K562 (cell line): ENCODE measurements at regions not wholly inside any gene's neighbourhood (a gene's known extent, or its start where the extent isn't known, plus 50 kb on each side); places are given as distances from the start of the nearest gene placed in this dataset.

Experiments
- ATAC-seq: fragments of 200-7000 bp; cut with Tn5 transposase; 3 replicates; pipeline ENCODE4 v1.9.1; 2020; ENCODE audit warnings: moderate library complexity
- BruUV-seq: library from RNA; stranded (reverse); fragments of 400-500 nt; replicated peaks from 2 replicates; lab custom pipeline; 2021; lab: Mats Ljungman, UMichigan
- CTCF ChIA-PET: fragments of 300-600 bp; formaldehyde crosslinking; extraction: SDS; loops from one replicate; lab custom pipeline; 2021; ENCODE audit warnings: low intra/inter-chr PET ratio; lab: Yijun Ruan, JAX
- POLR2A ChIA-PET: fragments of 300-600, 350-650 bp; sonication (Branson Sonifier 250); formaldehyde crosslinking; extraction: SDS; loops from one replicate; lab custom pipeline; 2021; ENCODE audit warnings: antibody characterized with exemption, inconsistent platforms; lab: Yijun Ruan, JAX
- DNase-seq, 4 experiments: peaks; one replicate each; pipeline versions ENCODE4 v3.0.0 to v3.0.0-alpha.2; 2011 to 2018; ENCODE audit warnings: low spot score in 3 of 4, mixed read lengths in 3 of 4; ENCODE audit errors: extremely low read depth in 1 of 4
- FAIRE-seq: peaks from 2 replicates; lab custom pipeline; 2011; peaks lifted over from hg19 to GRCh38; lab: Jason Lieb, UNC
- H2AFZ ChIP-seq: 2 replicates; pipeline ENCODE4 v1.6.0; 2011; ENCODE audit warnings: low read depth, low read length, control low read depth, inconsistent platforms
- H3K27ac ChIP-seq: fragments of 200-600 bp; 3 replicates; pipeline ENCODE4 v1.8.0; 2011; ENCODE audit warnings: low read depth, mild to moderate bottlenecking, control low read depth, inconsistent platforms, low read length, moderate library complexity, mixed read lengths; ENCODE audit errors: extremely low read depth
- H3K27me3 ChIP-seq, 2 experiments: fragments of 300-600 bp in 1 of 2; 2 replicates in 1 of 2; 3 replicates in 1 of 2; pipeline versions ENCODE4 v1.6.0 to v1.8.0; 2011; ENCODE audit warnings: inconsistent platforms in 2 of 2, low read length in 2 of 2, mild to moderate bottlenecking in 1 of 2, mixed read lengths in 1 of 2, moderate library complexity in 1 of 2; ENCODE audit not compliant: control insufficient read depth in 2 of 2, insufficient read depth in 2 of 2
- H3K36me3 ChIP-seq: fragments of 300-600 bp; 3 replicates; pipeline ENCODE4 v1.8.0; 2011; ENCODE audit warnings: mild to moderate bottlenecking, low read length, inconsistent platforms; ENCODE audit not compliant: control insufficient read depth, insufficient read depth
- H3K4me1 ChIP-seq, 2 experiments: fragments of 200-600 bp in 1 of 2; replicated peaks in 1 of 2; 2 replicates in 1 of 2; 3 replicates in 1 of 2; pipeline versions ENCODE4 v1.5.1 to v1.8.0; 2011; ENCODE audit warnings: inconsistent platforms in 2 of 2, low read length in 2 of 2, mild to moderate bottlenecking in 1 of 2, mixed read lengths in 1 of 2, moderate library complexity in 1 of 2; ENCODE audit not compliant: control insufficient read depth in 2 of 2, insufficient read depth in 2 of 2
- H3K4me2 ChIP-seq: 2 replicates; pipeline ENCODE4 v1.6.1; 2011; ENCODE audit warnings: low read length, control low read depth, inconsistent platforms, mixed read lengths; ENCODE audit not compliant: insufficient read depth
- H3K4me3 ChIP-seq: fragments of 200-600 bp; sonication (generic), shearing (Covaris generic); 2 replicates; pipeline ENCODE4 v1.5.1; 2016; ENCODE audit warnings: control low read depth, inconsistent platforms
- H3K79me2 ChIP-seq: fragments of 200-600 bp; 3 replicates; pipeline ENCODE4 v1.8.0; 2011; ENCODE audit warnings: low read length, inconsistent platforms; ENCODE audit not compliant: control insufficient read depth, insufficient read depth
- H3K9ac ChIP-seq, 2 experiments: 2 replicates each; pipeline versions ENCODE4 v1.6.0 to v1.6.1; 2011; ENCODE audit warnings: low read depth in 2 of 2, low read length in 2 of 2, control low read depth in 1 of 2, inconsistent platforms in 1 of 2, mild to moderate bottlenecking in 1 of 2, mixed read lengths in 1 of 2; ENCODE audit not compliant: insufficient read depth in 1 of 2
- H3K9me1 ChIP-seq: one replicate; pipeline ENCODE4 v1.6.0; 2011; ENCODE audit warnings: inconsistent platforms, mild to moderate bottlenecking, low read length, moderate library complexity; ENCODE audit not compliant: control insufficient read depth, insufficient read depth
- H3K9me3 ChIP-seq: replicated peaks from 2 replicates; pipeline ENCODE4 v1.5.1; 2011; ENCODE audit warnings: low read depth, low read length, inconsistent platforms; ENCODE audit not compliant: control insufficient read depth, insufficient read depth
- H4K20me1 ChIP-seq: replicated peaks from 2 replicates; pipeline ENCODE4 v1.6.1; 2011; ENCODE audit warnings: low read length, inconsistent platforms, mixed read lengths; ENCODE audit not compliant: control insufficient read depth, insufficient read depth
- ASH1L ChIP-seq: fragments of 450-650 bp; IDR thresholded peaks from 2 replicates; pipeline ENCODE4 v1.6.1; 2018; ENCODE audit warnings: borderline replicate concordance, mild to moderate bottlenecking, low read depth; ENCODE audit not compliant: partially characterized antibody
- CBX5 ChIP-seq: IDR thresholded peaks from 2 replicates; pipeline ENCODE4 v1.6.1; 2014; ENCODE audit warnings: low read depth, borderline replicate concordance
- ETV1 ChIP-seq: fragments of 450-650 bp; conservative IDR thresholded peaks from 2 replicates; pipeline ENCODE4 v1.6.1; 2016; ENCODE audit warnings: missing genetic modification characterization, control low read depth, low read depth, missing compliant biosample characterization
- HNRNPK ChIP-seq: fragments of 200-400 bp; formaldehyde crosslinking; IDR thresholded peaks from one replicate; pipeline ENCODE4 v1.6.1; 2018; ENCODE audit warnings: mild to moderate bottlenecking, low read depth, low read length; ENCODE audit not compliant: poor library complexity, severe bottlenecking
- JUN ChIP-seq, 2 experiments: sonication (generic) in 1 of 2; formaldehyde crosslinking in 1 of 2; IDR thresholded peaks; 2 replicates each; pipeline versions ENCODE4 v1.6.1 to v1.8.0; 2012 to 2022; ENCODE audit warnings: borderline replicate concordance in 2 of 2, mild to moderate bottlenecking in 2 of 2, improper control_type of control experiment in 1 of 2, low read depth in 1 of 2, low read length in 1 of 2, missing genetic modification reagents in 1 of 2
- LARP7 ChIP-seq: fragments of 450-650 bp; IDR thresholded peaks from 2 replicates; pipeline ENCODE4 v1.6.1; 2016
- SMARCE1 ChIP-seq: fragments of 450-650 bp; IDR thresholded peaks from 2 replicates; pipeline ENCODE4 v1.7.1; 2016; ENCODE audit warnings: mild to moderate bottlenecking
- WGBS: fragments of 100-300 bp; shearing (Covaris generic); methylation state at CpG from one replicate; pipeline ENCODE4 v1.1.6; 2016; ENCODE audit warnings: low coverage, mixed read lengths; ENCODE audit not compliant: insufficient coverage; ENCODE audit errors: missing lambda C conversion rate; 5-methylcytosine and 5-hydroxymethylcytosine counted together
- in situ Hi-C: fragments of 300-500 bp; cut with MboI; formaldehyde crosslinking; loops from 4 replicates; pipeline ENCODE4 v1.15.0; 2018; ENCODE audit warnings: inconsistent platforms, mixed read lengths
- intact Hi-C: fragments of 100-400 bp; cut with micrococcal nuclease; formaldehyde crosslinking; loops from 2 replicates; pipeline ENCODE4 v1.14.2; 2022

DNA sequence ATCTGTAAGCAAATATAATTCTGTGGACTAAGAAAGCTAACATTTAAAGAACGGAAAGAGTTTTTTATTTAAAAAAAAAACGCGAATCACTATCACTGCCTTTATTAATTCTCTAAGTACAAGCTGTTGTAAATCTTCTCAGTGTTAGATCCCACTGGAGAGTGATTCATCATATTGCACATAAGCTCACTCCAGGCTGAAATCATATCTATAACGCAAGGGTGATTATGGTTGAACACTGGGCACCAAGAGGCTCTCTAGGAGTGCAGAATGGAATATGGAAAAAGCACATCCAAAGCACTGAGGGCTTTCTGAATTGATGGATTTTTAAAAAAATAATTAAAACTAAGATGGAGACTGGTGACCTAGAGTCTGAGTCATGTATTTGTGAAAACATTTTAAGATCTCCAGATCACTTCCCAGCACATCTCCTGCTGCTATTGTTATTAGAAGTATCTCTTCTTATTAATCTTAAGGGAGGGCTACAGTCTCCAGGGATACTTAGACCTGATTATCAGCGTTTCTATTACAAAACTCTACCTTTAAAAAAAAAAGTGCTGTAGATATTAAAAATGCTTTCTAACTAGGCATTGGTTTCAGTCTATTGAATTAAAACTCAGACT lies 1106.8 kb downstream of the AACS start:
- Histone ChIP-seq H4K20me1 (no peaks in the 10 kb centered on the region), H3K27ac (no peak overlapping the region), H3K79me2 (no peaks in the 10 kb centered on the region), H2AFZ (no peak overlapping the region), H3K9me3 (no peaks in the 10 kb centered on the region; the same call in 1 of the 2 replicates), H3K36me3 (no peaks in the 10 kb centered on the region), H3K4me2 (no peak overlapping the region), H3K9ac (no peak overlapping the region), H3K4me3 (no peak overlapping the region), H3K9me1 (no peaks in the 10 kb centered on the region), H3K27me3 (no peaks in the 10 kb centered on the region), H3K4me1 (no peaks in the 10 kb centered on the region)
- POLR2A ChIA-PET: no interaction called here
- TF ChIP-seq CBX5: no peak
- TF ChIP-seq JUN (IDR thresholded peaks at IDR 0.05; ENCODE audit: borderline replicate concordance, low read depth, low read length): no peak
- no peak for TF ChIP-seq JUN (CRISPR knock-in tag; IDR thresholded peaks at IDR 0.05; ENCODE audit: borderline replicate concordance)
- TF ChIP-seq SMARCE1: no peak
- no peak for TF ChIP-seq LARP7
- TF ChIP-seq ASH1L: no peak
- TF ChIP-seq HNRNPK: no peak
- TF ChIP-seq ETV1 (tag): no peak
- CTCF ChIA-PET: no interaction called here
- intact Hi-C loops: no loop called here
- WGBS: 1% methylated on average over 5 of the region's 5 CpGs
- in situ Hi-C loops: no loop called here
- BruUV-seq: no TSS peak
- DNase-seq (no peak), FAIRE-seq (no peak), ATAC-seq (no peak)
